ENCODE measurements at regions not wholly inside any gene's neighbourhood (a gene's known extent, or its start where the extent isn't known, plus 50 kb on each side); places are given as distances from the start of the nearest gene placed in this dataset.

DNA sequence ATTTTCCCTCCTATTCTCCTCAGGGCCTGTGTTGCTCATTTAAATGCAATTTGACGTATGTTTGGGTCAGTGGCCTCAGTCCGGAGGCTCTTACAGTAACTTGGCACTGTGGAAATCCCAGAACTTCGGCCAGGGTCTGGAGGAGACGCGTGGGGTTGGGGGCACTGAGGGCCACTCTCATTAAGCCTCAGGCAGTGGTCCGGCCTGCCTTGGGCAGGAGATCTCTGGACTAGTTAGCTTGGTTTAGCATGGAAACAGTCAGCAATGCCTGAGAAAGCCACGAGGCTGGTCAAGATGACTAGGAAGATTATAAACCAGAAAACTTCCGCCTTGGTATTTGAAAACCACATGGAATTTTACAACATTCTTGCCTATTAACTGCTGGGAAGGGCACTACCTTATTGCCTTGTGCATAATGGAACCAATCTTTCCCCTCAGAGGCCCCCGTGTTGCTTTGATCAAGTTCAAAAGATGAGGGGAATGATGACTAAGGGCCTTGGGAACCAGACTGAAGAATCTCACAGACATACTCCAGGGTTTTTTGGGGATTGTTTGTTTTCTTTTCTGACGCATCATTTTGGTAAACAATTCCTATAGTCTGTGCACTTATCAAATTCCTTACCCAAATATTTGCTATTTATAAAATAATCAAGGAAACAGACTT lies 206.0 kb upstream of the PREP start:
- Histone ChIP-seq H3K36me3 (replicated peaks; ENCODE audit: low read depth, low read length) (no peaks in the 10 kb centered on the region), H4K20me1 (ENCODE audit: insufficient read depth, low read length) (no peaks in the 10 kb centered on the region), H3K4me1 (ENCODE audit: low read length) (0 out of 2 replicates have a peak, but pooled peaks cover 3% of the 10 kb centered on the region), H3K4me2 (ENCODE audit: low read length) (no peak overlapping the region), H2AFZ (ENCODE audit: low read depth, low read length) (no peak overlapping the region), H3K4me3 (ENCODE audit: low read length) (no peak overlapping the region), H3K9me3 (ENCODE audit: insufficient read depth, low read length) (no peaks in the 10 kb centered on the region), H3K27me3 (ENCODE audit: low read depth, low read length) (no peaks in the 10 kb centered on the region), H3K79me2 (ENCODE audit: low read length) (no peaks in the 10 kb centered on the region), H3K27ac (ENCODE audit: low read length) (no peak overlapping the region), H3K9ac (ENCODE audit: low read length) (no peak overlapping the region)
- TF ChIP-seq, protein P1, sequence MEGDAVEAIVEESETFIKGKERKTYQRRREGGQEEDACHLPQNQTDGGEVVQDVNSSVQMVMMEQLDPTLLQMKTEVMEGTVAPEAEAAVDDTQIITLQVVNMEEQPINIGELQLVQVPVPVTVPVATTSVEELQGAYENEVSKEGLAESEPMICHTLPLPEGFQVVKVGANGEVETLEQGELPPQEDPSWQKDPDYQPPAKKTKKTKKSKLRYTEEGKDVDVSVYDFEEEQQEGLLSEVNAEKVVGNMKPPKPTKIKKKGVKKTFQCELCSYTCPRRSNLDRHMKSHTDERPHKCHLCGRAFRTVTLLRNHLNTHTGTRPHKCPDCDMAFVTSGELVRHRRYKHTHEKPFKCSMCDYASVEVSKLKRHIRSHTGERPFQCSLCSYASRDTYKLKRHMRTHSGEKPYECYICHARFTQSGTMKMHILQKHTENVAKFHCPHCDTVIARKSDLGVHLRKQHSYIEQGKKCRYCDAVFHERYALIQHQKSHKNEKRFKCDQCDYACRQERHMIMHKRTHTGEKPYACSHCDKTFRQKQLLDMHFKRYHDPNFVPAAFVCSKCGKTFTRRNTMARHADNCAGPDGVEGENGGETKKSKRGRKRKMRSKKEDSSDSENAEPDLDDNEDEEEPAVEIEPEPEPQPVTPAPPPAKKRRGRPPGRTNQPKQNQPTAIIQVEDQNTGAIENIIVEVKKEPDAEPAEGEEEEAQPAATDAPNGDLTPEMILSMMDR (IDR thresholded peaks at IDR 0.05; ENCODE audit: low read depth, low read length) = no peak
- no peak for TF ChIP-seq EZH2phosphoT487 (IDR thresholded peaks at IDR 0.05; ENCODE audit: low read depth)

DNA sequence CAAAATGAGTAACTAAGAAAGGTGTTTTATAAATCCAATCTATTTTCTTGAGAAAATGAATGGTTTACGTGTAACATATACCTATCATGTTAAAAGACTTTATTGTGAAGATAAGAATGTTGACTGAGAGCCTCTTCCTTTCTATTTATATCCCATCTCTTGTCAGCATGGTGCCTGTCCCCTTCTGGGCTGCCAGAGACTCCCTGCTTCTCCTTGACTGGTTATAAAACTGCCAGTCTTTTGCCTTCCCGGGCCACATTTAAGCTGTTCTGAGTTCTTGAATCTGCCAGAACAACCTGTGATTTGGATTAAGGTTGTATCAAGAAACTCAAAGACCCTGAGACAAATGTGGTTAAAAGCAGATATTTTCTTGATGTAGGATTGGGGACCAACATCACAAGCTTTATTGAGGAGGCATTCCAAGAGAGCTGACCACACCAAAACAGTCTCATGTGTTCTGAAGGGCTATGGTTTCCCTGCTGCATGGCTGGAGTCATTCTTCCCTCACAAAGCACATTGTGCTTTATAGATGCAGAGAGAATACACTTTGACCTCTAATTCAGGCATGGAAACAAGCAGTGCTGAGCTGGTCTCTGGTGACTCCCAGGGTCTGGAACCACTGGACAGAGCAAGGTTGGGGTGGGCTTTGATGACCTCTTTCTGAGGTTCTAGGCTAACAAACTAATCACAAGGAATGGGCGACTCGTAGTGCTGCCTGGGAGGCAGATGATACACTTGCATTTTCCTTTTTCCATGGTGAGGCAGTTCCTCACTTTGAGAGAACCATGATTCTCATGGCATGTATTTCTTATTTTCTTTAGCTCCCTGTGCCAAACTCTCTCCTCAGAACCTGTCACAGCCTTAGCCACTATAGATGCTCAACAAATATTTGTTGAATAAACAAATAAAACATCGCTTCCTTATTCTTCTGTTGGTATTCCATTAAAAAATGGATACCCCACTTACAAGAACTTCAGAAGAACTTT lies 205.0 kb upstream of the PREP start:
- H3K4me2 ChIP-seq (ENCODE audit: low read length) = no peak overlapping the region
- no peak overlapping the region for H3K4me3 ChIP-seq (ENCODE audit: low read length)
- TF ChIP-seq, protein P1 (IDR thresholded peaks at IDR 0.05; ENCODE audit: low read depth, low read length) = no peak
- TF ChIP-seq EZH2phosphoT487 (IDR thresholded peaks at IDR 0.05; ENCODE audit: low read depth) = no peak
- H3K4me1 ChIP-seq (ENCODE audit: low read length) = 0 out of 2 replicates have a peak, but pooled peaks cover 3% of the 10 kb centered on the region
- no peaks in the 10 kb centered on the region for H3K9me3 ChIP-seq (ENCODE audit: insufficient read depth, low read length)
- no peaks in the 10 kb centered on the region for H4K20me1 ChIP-seq (ENCODE audit: insufficient read depth, low read length)
- no peaks in the 10 kb centered on the region for H3K27me3 ChIP-seq (ENCODE audit: low read depth, low read length)
- no peaks in the 10 kb centered on the region for H3K79me2 ChIP-seq (ENCODE audit: low read length)
- H2AFZ ChIP-seq (ENCODE audit: low read depth, low read length) = no peak overlapping the region
- H3K36me3 ChIP-seq (replicated peaks; ENCODE audit: low read depth, low read length) = no peaks in the 10 kb centered on the region
- no peak overlapping the region for H3K27ac ChIP-seq (ENCODE audit: low read length)
- H3K9ac ChIP-seq (ENCODE audit: low read length) = no peak overlapping the region

DNA sequence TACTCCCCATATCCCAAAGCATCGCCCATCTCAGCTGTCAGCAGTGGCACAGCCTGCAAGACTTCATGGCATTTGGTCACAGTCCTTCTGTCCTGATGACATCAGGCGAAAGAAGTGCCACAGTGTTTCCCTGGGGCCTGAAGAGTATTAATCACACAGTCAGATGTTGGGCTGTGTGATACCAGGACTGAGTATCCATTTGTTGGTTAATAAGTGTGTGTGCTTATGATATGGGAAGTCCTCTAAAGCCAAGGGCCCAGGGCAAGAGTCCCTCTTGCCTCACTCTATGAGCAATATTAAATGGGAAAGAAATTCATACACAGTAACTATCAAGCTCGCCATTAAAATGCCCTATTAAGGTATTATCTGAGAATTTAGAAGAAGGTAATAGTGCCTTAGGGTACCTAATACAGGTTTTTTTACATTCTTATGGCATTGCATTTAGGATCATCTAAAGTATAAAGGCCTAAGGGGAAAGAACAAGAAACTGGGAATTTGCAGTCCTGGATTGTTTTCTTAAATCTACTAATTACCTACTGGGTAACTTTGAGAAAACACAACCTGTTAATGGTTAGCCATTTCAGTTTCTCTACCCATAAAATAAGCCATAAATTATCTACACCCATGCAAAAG lies 204.1 kb upstream of the PREP start:
- H3K9ac ChIP-seq (ENCODE audit: low read length) = no peak overlapping the region
- no peak overlapping the region for H3K27ac ChIP-seq (ENCODE audit: low read length)
- H3K9me3 ChIP-seq (ENCODE audit: insufficient read depth, low read length) = no peaks in the 10 kb centered on the region
- no peaks in the 10 kb centered on the region for H3K79me2 ChIP-seq (ENCODE audit: low read length)
- H3K4me3 ChIP-seq (ENCODE audit: low read length) = no peak overlapping the region
- no peaks in the 10 kb centered on the region for H3K27me3 ChIP-seq (ENCODE audit: low read depth, low read length)
- H3K36me3 ChIP-seq (replicated peaks; ENCODE audit: low read depth, low read length) = no peaks in the 10 kb centered on the region
- no peak overlapping the region for H3K4me2 ChIP-seq (ENCODE audit: low read length)
- no peak overlapping the region for H2AFZ ChIP-seq (ENCODE audit: low read depth, low read length)
- H4K20me1 ChIP-seq (ENCODE audit: insufficient read depth, low read length) = no peaks in the 10 kb centered on the region
- H3K4me1 ChIP-seq (ENCODE audit: low read length) = peaks cover 7% of the 10 kb centered on the region
- TF ChIP-seq, protein P1 (IDR thresholded peaks at IDR 0.05; ENCODE audit: low read depth, low read length) = no peak
- TF ChIP-seq EZH2phosphoT487 (IDR thresholded peaks at IDR 0.05; ENCODE audit: low read depth) = no peak

DNA sequence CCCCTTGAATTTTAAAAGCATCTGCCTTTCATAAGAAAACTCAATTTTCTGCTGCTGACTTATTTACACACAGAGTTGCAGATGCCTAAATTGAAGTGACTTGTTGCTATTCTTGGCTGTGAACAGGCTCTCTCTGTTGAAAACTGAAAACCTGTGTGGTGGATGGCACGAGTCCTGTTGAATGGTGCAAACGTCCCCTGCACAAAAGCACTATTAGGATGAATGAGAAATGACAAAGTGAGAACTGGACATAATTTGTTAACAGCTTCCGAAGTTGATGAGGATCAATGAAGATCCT lies 201.7 kb upstream of the PREP start:
- no peaks in the 10 kb centered on the region for H4K20me1 ChIP-seq (ENCODE audit: insufficient read depth, low read length)
- H2AFZ ChIP-seq (ENCODE audit: low read depth, low read length) = no peak overlapping the region
- no peaks in the 10 kb centered on the region for H3K79me2 ChIP-seq (ENCODE audit: low read length)
- no peaks in the 10 kb centered on the region for H3K36me3 ChIP-seq (replicated peaks; ENCODE audit: low read depth, low read length)
- no peak for TF ChIP-seq EZH2phosphoT487 (IDR thresholded peaks at IDR 0.05; ENCODE audit: low read depth)
- TF ChIP-seq, protein P1 (IDR thresholded peaks at IDR 0.05; ENCODE audit: low read depth, low read length) = no peak
- H3K9me3 ChIP-seq (ENCODE audit: insufficient read depth, low read length) = no peaks in the 10 kb centered on the region
- H3K4me2 ChIP-seq (ENCODE audit: low read length) = no peak overlapping the region
- H3K4me3 ChIP-seq (ENCODE audit: low read length) = no peak overlapping the region
- no peak overlapping the region for H3K27ac ChIP-seq (ENCODE audit: low read length)
- no peaks in the 10 kb centered on the region for H3K27me3 ChIP-seq (ENCODE audit: low read depth, low read length)
- peaks cover 29% of the 10 kb centered on the region for H3K4me1 ChIP-seq (ENCODE audit: low read length)
- H3K9ac ChIP-seq (ENCODE audit: low read length) = no peak overlapping the region
